ENCODE measurements at regions not wholly inside any gene's neighbourhood (a gene's known extent, or its start where the extent isn't known, plus 50 kb on each side); places are given as distances from the start of the nearest gene placed in this dataset.

DNA sequence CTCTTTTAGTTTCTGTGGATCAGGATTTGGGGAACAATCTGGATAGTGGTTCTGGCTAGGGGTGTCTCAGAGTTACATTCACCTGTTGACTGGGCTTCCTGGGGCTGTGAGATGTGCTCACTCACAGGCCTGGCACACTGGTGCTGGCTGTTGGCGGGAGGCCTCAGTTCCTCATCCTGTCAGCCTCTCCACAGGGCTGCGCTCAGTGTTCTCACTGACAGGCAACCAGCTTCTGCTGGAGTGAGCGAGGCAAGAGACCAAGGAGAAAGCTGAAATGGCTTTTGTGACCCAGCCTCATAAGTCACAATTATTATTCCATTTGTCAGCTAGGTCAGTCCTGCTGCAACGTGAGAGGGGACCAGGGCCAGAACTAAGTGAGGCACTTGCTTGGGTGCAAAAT, 180.6 kb upstream of the GLI2 start:
- DNase-seq, result no peak

- DNase-seq, result peak; percentile 57
Measured at GRCh38 chr2:120556911-120557310, 178.8 kb upstream of the GLI2 start.

DNA sequence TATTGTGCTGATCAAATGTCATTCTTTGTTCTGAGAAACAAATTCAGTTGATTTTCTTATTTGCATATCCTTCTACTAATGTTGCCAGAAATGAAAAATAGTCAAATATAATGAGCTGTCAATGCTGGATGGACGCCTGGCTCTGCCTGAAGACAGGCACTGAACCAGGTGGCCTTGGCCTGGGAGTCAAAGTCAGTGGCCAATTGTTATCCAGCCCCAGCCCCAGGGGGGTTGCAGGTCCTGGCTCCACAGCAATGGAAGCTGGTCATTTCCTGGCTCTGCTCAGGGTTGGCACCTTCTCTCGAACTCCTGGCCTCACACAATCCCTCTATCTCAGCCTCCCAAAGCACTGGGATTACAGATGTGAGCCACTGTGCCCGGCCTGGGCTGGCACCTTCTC, 176.8 kb upstream of the GLI2 start:
- DNase-seq, result no peak

DNA sequence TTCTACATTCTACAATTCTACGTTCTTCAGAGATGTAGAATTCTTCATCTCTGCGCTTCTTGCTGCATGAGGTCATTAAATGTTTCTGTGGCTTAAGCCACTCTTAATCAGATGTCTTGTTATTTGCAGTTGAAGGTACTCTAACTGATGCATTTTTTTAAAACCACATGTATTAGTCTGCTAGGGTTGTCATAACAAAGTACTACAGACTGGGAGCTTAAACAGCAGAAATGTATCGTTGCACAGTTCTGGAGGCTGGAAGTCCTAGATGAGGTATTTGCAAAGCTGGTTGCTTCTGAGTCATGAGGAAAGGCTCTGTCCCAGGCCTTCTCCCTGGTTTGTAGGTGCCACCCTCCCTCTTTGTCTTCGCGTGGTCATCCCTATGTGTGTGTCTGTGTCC, 176.3 kb upstream of the GLI2 start:
- peak; percentile 26 for DNase-seq

GRCh38 chr2:120560330-120560729, 175.3 kb upstream of the GLI2 start:
- no peak for DNase-seq

- DNase-seq, result no peak
Measured at GRCh38 chr2:120561379-120562035, 174.2 kb upstream of the GLI2 start.

DNA sequence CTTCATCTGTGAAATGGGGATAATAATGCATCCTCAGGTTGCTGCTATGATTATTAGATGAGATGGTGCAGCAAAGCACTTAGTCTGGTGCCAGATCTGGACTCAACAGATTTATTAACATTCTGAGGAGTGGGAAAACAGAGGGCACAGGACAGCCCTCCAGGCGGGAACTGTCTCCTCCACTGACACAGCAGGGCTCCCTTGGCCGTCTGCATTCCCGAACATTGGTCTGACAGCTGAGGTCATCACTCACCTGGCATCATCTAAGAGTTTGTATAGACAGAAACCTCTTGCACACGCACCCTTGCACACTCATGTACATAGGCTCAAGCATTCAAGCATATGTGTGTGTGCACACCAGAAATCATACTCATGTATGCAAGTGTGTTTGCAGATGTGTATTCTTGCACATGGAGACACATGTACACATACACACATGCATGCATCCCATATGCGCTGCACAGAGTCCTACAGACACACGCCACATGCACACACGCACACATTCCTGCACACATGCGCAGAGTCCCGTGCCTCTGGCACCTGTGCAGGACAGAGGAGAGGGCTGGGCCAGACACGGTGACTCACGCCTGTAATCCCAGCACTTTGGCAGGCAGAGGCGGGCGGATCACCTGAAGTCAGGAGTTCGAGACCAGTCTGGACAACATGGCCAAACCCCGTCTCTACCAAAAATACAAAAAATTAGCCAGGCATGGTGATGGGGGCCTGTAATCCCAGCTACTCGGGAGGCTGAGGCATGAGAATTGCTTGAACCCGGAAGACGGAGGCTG, 173.3 kb upstream of the GLI2 start:
- DNase-seq, result no peak

GRCh38 chr2:120563616-120564015, 172.1 kb upstream of the GLI2 start:
- no peak for DNase-seq

GRCh38 chr2:120564213-120565094, 171.2 kb upstream of the GLI2 start:
- DNase-seq, result peak; percentile 85

DNA sequence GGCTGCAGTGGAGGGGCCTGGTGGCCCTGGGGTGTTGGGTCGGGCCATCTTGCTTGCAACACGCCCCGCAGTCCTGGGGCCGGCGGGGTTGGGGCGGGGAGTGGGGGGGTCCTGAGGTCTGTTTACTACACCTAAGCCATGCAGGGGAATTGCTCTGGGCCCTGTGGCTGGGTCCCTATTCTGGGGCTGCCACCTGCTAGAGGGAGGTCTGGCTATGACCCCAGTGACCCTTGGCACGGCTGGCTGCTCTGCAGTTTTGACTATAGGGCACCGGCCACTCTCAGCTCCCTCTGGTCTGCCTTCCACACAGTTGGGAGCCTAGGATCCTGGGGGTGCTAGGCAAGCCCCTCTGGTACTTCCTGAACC, 170.6 kb upstream of the GLI2 start:
- DNase-seq, result no peak

- DNase-seq, result peak; percentile 43
Measured at GRCh38 chr2:120565929-120566328, 169.7 kb upstream of the GLI2 start.

- no peak for DNase-seq
Measured at GRCh38 chr2:120566331-120567035, 169.2 kb upstream of the GLI2 start.

- no peak for DNase-seq
Measured at GRCh38 chr2:120567128-120567527, 168.5 kb upstream of the GLI2 start.

DNA sequence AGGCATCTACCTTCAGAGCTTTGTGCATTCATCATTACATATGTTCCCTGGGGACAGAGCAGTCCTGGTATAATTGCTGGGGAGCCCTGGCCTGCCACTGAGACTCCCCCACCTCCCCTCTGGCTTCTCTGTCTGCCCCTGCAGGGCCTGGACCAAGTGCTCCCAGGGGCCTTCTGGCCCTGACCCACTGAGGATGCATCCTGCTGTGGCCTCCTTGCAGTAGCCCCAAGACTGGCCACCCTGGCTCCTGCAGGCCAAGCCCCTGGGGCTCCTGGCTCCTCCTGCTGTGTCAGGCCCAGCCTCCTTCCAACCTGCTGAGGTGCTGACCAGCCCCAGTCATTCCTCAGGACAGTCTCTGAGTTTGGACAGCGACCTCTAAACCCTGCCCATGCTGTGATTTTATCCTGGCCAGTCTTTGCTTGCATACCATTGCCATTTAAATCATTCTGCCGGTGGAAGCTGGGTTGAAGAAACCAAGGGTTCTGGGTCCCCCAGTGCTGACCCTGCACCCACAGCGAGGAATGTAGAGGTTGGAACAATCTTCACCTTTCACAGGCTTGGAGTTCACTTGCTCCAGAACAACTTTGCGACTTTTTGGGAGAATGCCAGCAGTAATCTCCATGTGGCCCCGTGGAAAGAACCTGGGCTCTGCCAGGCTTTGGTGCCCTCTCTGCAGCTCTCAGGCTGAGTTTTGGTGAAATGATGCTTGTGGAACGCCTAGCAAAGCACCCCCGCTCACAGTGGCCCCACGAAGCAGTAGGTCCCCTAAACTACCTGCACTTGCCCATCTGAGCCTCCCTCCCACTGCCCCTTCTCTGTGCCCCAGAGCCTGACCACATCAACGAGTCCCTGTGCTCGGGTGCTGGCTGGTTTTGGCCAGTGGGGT, 167.3 kb upstream of the GLI2 start:
- DNase-seq, result no peak

GRCh38 chr2:120568975-120569268, 166.7 kb upstream of the GLI2 start:
- no peak for DNase-seq

DNA sequence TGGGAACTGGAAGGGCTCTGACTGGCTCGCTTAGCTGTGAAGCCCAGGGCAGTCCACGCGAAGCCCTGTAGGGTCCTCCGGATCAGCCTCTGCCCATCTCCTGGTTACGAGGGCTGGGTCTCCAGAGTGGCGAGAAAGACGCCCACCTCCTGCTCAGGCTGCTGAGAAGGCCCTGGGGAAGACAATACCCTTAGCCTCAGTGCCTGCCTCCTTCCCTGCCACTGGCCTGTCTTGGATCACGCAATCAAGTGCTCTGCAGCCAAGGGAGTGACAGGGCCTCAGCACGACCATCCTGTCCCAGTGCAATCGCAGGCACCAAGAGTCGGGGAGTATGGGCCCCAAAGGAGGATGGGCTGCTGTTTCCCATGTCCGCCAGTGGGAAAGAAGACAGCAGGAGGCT, 165.7 kb upstream of the GLI2 start:
- no peak for DNase-seq

- no peak for DNase-seq
Measured at GRCh38 chr2:120570546-120570945, 165.1 kb upstream of the GLI2 start.

- DNase-seq, result no peak
Measured at GRCh38 chr2:120571015-120571728, 164.5 kb upstream of the GLI2 start.

DNA sequence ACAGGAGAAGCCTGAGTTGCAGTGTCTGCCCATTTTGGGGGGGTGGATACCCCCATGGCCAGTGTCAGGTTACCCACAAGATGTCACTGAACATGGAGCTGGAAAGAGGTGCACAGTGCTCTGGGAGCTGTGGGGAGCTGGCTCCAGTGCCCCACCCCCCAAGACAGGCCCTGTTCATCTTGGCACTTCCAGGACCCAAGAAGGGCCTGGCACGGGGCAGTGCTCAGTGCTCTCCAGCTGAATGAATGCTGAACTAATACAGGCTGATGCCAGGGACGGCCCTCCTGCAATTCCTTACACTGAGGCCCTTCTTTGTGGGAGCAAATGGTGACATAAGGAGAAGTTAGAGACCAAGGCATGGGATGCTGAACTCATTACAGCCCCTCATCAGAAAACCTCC, 163.4 kb upstream of the GLI2 start:
- DNase-seq, result no peak

GRCh38 chr2:120574620-120575019, 161.0 kb upstream of the GLI2 start:
- DNase-seq, result no peak

DNA sequence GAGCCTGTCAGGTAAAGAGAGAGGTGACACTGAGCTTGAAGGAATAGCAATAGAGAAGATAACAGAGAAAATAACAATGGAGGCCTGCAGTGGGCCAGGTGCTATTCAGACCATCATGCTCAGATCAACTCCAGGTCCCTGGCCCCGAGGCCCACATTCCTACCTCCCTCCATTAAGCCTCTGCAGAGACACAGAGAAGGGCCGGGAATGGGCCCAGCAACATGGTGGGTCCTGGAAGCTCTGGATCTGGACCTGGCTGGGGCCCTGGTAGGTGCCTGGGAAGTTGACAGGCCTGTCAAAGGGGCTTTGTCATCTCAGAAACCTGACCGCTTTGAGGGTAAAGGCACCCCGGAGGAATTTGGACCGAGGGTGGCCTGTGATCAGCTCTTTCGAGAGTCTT, 159.7 kb upstream of the GLI2 start:
- no peak for DNase-seq

Measured in DMS53 (cell line).